ENCODE measurements at regions not wholly inside any gene's neighbourhood (a gene's known extent, or its start where the extent isn't known, plus 50 kb on each side); places are given as distances from the start of the nearest gene placed in this dataset.
A peak's percentile ranks its signal among the peaks of the same experiment; 100 is the strongest.

GRCh38 chr9:135224921-135225541 lies 137.6 kb downstream of the OLFM1 start:
- no peak for DNase-seq
- H2BK12ac ChIP-seq (ENCODE audit: low read length), result no peak overlapping the region
- no peak overlapping the region for H3K4me3 ChIP-seq (ENCODE audit: low read depth, low read length)

GRCh38 chr9:135225619-135226228 lies 138.3 kb downstream of the OLFM1 start:
- Histone ChIP-seq H2BK12ac (ENCODE audit: low read length) (no peak overlapping the region), H3K14ac (ENCODE audit: low read length) (no peak overlapping the region), H3K79me2 (ENCODE audit: control insufficient read depth, insufficient read depth, low read length, poor library complexity) (no peaks in the 10 kb centered on the region), H2AK5ac (ENCODE audit: low read length) (no peak overlapping the region), H3K27me3 (ENCODE audit: insufficient read depth, low read length) (no peaks in the 10 kb centered on the region), H3K4ac (ENCODE audit: low read depth, low read length) (no peak overlapping the region), H4K12ac (ENCODE audit: low read depth, low read length) (no peak overlapping the region), H3K18ac (ENCODE audit: low read length) (no peak overlapping the region), H3K27ac (ENCODE audit: low read depth, low read length) (no peak overlapping the region), H3K9ac (ENCODE audit: low read length) (no peak overlapping the region), H3K23ac (ENCODE audit: low read length) (no peak overlapping the region), H3K4me1 (ENCODE audit: control insufficient read depth in 1 of 2, insufficient read depth in 2 of 2, low read length in 2 of 2) (no peaks in the 10 kb centered on the region), H4K8ac (ENCODE audit: low read depth, low read length) (no peak overlapping the region), H2BK5ac (ENCODE audit: low read depth, low read length, poor library complexity) (no peak overlapping the region), H3K79me1 (ENCODE audit: low read length) (no peaks in the 10 kb centered on the region), H3K36me3 (ENCODE audit: control insufficient read depth in 1 of 2, insufficient read depth in 2 of 2, low read length in 2 of 2) (no peaks in the 10 kb centered on the region), H2BK120ac (ENCODE audit: insufficient read depth, low read length, poor library complexity) (no peak overlapping the region), H3K4me2 (ENCODE audit: low read length) (no peak overlapping the region), H3K4me3 (ENCODE audit: low read depth, low read length) (peak overlapping the region; percentile 27), H4K91ac (ENCODE audit: low read depth, low read length) (no peak overlapping the region), H3K9me3 (ENCODE audit: insufficient read depth, low read depth, low read length) (peaks cover 12% of the 10 kb centered on the region), H2AFZ (ENCODE audit: insufficient read depth, low read length, poor library complexity) (no peak overlapping the region)
- no peak for DNase-seq
- no CpG with 5 or more reads among the region's 11 CpGs for WGBS (ENCODE audit: extremely low coverage, insufficient coverage, insufficient read length)

More at GRCh38 chr9:135224921-135225541, 137.6 kb downstream of the OLFM1 start:
- Histone ChIP-seq H3K4me1 (ENCODE audit: control insufficient read depth in 1 of 2, insufficient read depth in 2 of 2, low read length in 2 of 2) (no peaks in the 10 kb centered on the region), H3K79me2 (ENCODE audit: control insufficient read depth, insufficient read depth, low read length, poor library complexity) (no peaks in the 10 kb centered on the region), H4K91ac (ENCODE audit: low read depth, low read length) (no peak overlapping the region), H3K4me2 (ENCODE audit: low read length) (no peak overlapping the region), H3K4ac (ENCODE audit: low read depth, low read length) (no peak overlapping the region), H2BK120ac (ENCODE audit: insufficient read depth, low read length, poor library complexity) (no peak overlapping the region), H2AFZ (ENCODE audit: insufficient read depth, low read length, poor library complexity) (no peak overlapping the region), H3K36me3 (ENCODE audit: control insufficient read depth in 1 of 2, insufficient read depth in 2 of 2, low read length in 2 of 2) (no peaks in the 10 kb centered on the region), H3K27me3 (ENCODE audit: insufficient read depth, low read length) (no peaks in the 10 kb centered on the region), H3K9me3 (ENCODE audit: insufficient read depth, low read depth, low read length) (peaks cover 12% of the 10 kb centered on the region), H3K79me1 (ENCODE audit: low read length) (no peaks in the 10 kb centered on the region), H4K8ac (ENCODE audit: low read depth, low read length) (no peak overlapping the region), H3K14ac (ENCODE audit: low read length) (no peak overlapping the region), H2BK5ac (ENCODE audit: low read depth, low read length, poor library complexity) (no peak overlapping the region), H2AK5ac (ENCODE audit: low read length) (no peak overlapping the region), H4K12ac (ENCODE audit: low read depth, low read length) (no peak overlapping the region), H3K9ac (ENCODE audit: low read length) (no peak overlapping the region), H3K18ac (ENCODE audit: low read length) (no peak overlapping the region), H3K27ac (ENCODE audit: low read depth, low read length) (no peak overlapping the region), H3K23ac (ENCODE audit: low read length) (no peak overlapping the region)
- WGBS (ENCODE audit: extremely low coverage, insufficient coverage, insufficient read length), result no CpG with 5 or more reads among the region's 23 CpGs

DNA sequence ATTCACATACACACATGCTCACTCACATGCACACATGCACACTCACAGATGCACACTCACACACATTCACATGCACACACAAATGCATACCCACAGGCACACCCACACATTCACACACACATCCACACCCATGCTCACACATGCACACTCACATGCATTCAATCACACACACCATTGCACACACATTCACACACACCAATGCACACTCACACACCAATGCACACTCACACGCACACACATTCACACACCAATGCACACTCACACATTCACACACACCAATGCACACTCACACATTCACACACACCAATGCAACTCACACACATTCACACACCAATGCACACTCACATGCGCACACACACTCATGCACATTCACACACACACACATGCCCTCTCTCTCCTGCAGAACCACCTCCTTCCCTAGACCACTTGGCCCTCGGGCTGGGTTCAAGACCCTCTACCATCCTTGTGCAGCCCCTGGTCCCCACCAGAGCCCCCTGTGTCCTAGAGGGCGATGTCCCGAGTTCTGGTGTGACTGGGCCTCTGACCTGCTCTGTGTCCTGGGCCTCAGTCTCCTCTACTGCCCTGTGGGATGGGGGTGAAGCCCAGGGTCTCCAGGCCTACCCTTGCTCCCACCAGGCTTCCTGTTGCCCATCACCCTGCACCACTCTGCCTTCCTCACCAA lies 139.0 kb downstream of the OLFM1 start:
- peaks cover 12% of the 10 kb centered on the region for H3K9me3 ChIP-seq (ENCODE audit: insufficient read depth, low read depth, low read length)
- no peaks in the 10 kb centered on the region for H3K4me1 ChIP-seq (ENCODE audit: control insufficient read depth in 1 of 2, insufficient read depth in 2 of 2, low read length in 2 of 2)
- WGBS (ENCODE audit: extremely low coverage, insufficient coverage, insufficient read length), result no CpG with 5 or more reads among the region's 5 CpGs
- no peak overlapping the region for H3K4ac ChIP-seq (ENCODE audit: low read depth, low read length)
- H3K18ac ChIP-seq (ENCODE audit: low read length), result no peak overlapping the region
- no peak overlapping the region for H2AFZ ChIP-seq (ENCODE audit: insufficient read depth, low read length, poor library complexity)
- H3K79me2 ChIP-seq (ENCODE audit: control insufficient read depth, insufficient read depth, low read length, poor library complexity), result no peaks in the 10 kb centered on the region
- H3K27me3 ChIP-seq (ENCODE audit: insufficient read depth, low read length), result no peaks in the 10 kb centered on the region
- H3K36me3 ChIP-seq (ENCODE audit: control insufficient read depth in 1 of 2, insufficient read depth in 2 of 2, low read length in 2 of 2), result no peaks in the 10 kb centered on the region
- H2AK5ac ChIP-seq (ENCODE audit: low read length), result no peak overlapping the region
- H3K4me2 ChIP-seq (ENCODE audit: low read length), result no peak overlapping the region
- no peak overlapping the region for H3K23ac ChIP-seq (ENCODE audit: low read length)
- no peak overlapping the region for H3K9ac ChIP-seq (ENCODE audit: low read length)
- H4K91ac ChIP-seq (ENCODE audit: low read depth, low read length), result no peak overlapping the region
- H3K27ac ChIP-seq (ENCODE audit: low read depth, low read length), result no peak overlapping the region
- H3K4me3 ChIP-seq (ENCODE audit: low read depth, low read length), result peak overlapping the region; percentile 27
- H4K8ac ChIP-seq (ENCODE audit: low read depth, low read length), result no peak overlapping the region
- no peak overlapping the region for H4K12ac ChIP-seq (ENCODE audit: low read depth, low read length)
- DNase-seq, result no peak
- H2BK12ac ChIP-seq (ENCODE audit: low read length), result no peak overlapping the region
- no peak overlapping the region for H2BK5ac ChIP-seq (ENCODE audit: low read depth, low read length, poor library complexity)
- H2BK120ac ChIP-seq (ENCODE audit: insufficient read depth, low read length, poor library complexity), result no peak overlapping the region
- no peaks in the 10 kb centered on the region for H3K79me1 ChIP-seq (ENCODE audit: low read length)
- H3K14ac ChIP-seq (ENCODE audit: low read length), result no peak overlapping the region

- H4K12ac ChIP-seq (ENCODE audit: low read depth, low read length), result no peak overlapping the region
- WGBS (ENCODE audit: extremely low coverage, insufficient coverage, insufficient read length), result no CpG with 5 or more reads among the region's 17 CpGs
- no peak for DNase-seq
Observed at GRCh38 chr9:135227641-135228251, 140.3 kb downstream of the OLFM1 start.

More at GRCh38 chr9:135227641-135228251, 140.3 kb downstream of the OLFM1 start:
- Histone ChIP-seq H3K4me2 (ENCODE audit: low read length) (no peak overlapping the region), H3K79me1 (ENCODE audit: low read length) (no peaks in the 10 kb centered on the region), H3K27ac (ENCODE audit: low read depth, low read length) (no peak overlapping the region), H3K79me2 (ENCODE audit: control insufficient read depth, insufficient read depth, low read length, poor library complexity) (no peaks in the 10 kb centered on the region), H2AK5ac (ENCODE audit: low read length) (no peak overlapping the region), H3K18ac (ENCODE audit: low read length) (no peak overlapping the region), H3K27me3 (ENCODE audit: insufficient read depth, low read length) (no peaks in the 10 kb centered on the region), H3K9me3 (ENCODE audit: insufficient read depth, low read depth, low read length) (peaks cover 12% of the 10 kb centered on the region), H3K4me3 (ENCODE audit: low read depth, low read length) (no peak overlapping the region), H3K23ac (ENCODE audit: low read length) (no peak overlapping the region), H2BK12ac (ENCODE audit: low read length) (no peak overlapping the region), H2AFZ (ENCODE audit: insufficient read depth, low read length, poor library complexity) (no peak overlapping the region), H3K9ac (ENCODE audit: low read length) (no peak overlapping the region), H3K4me1 (ENCODE audit: control insufficient read depth in 1 of 2, insufficient read depth in 2 of 2, low read length in 2 of 2) (no peaks in the 10 kb centered on the region), H4K91ac (ENCODE audit: low read depth, low read length) (no peak overlapping the region), H4K8ac (ENCODE audit: low read depth, low read length) (no peak overlapping the region), H2BK120ac (ENCODE audit: insufficient read depth, low read length, poor library complexity) (no peak overlapping the region), H3K14ac (ENCODE audit: low read length) (no peak overlapping the region), H3K4ac (ENCODE audit: low read depth, low read length) (no peak overlapping the region), H2BK5ac (ENCODE audit: low read depth, low read length, poor library complexity) (no peak overlapping the region), H3K36me3 (ENCODE audit: control insufficient read depth in 1 of 2, insufficient read depth in 2 of 2, low read length in 2 of 2) (no peaks in the 10 kb centered on the region)

All from trophoblast cell (in vitro differentiated cells and primary cell).